ENCODE measurements at regions not wholly inside any gene's neighbourhood (a gene's known extent, or its start where the extent isn't known, plus 50 kb on each side); places are given as distances from the start of the nearest gene placed in this dataset.

- Histone ChIP-seq H3K9ac (ENCODE audit: low read depth, low read length) (no peak overlapping the region), H3K36me3 (ENCODE audit: insufficient read depth, low read length) (no peaks in the 10 kb centered on the region), H3K27me3 (ENCODE audit: insufficient read depth, low read length) (no peaks in the 10 kb centered on the region), H3K9me3 (ENCODE audit: insufficient read depth, low read depth, low read length) (no peaks in the 10 kb centered on the region), H3K27ac (ENCODE audit: low read depth, low read length) (no peak overlapping the region), H3K4me1 (ENCODE audit: insufficient read depth, low read length) (no peaks in the 10 kb centered on the region), H3K4me3 (ENCODE audit: low read length) (no peak overlapping the region)
- 86% methylated on average over 1 of the region's 1 CpG for WGBS
Measured at GRCh38 chr6:114739656-114740055, 396.8 kb upstream of the HS3ST5 start.

- Histone ChIP-seq H3K4me1 (ENCODE audit: insufficient read depth, low read length) (no peaks in the 10 kb centered on the region), H3K9ac (ENCODE audit: low read depth, low read length) (no peak overlapping the region), H3K36me3 (ENCODE audit: insufficient read depth, low read length) (no peaks in the 10 kb centered on the region), H3K27ac (ENCODE audit: low read depth, low read length) (no peak overlapping the region), H3K27me3 (ENCODE audit: insufficient read depth, low read length) (no peaks in the 10 kb centered on the region), H3K9me3 (ENCODE audit: insufficient read depth, low read depth, low read length) (no peaks in the 10 kb centered on the region), H3K4me3 (ENCODE audit: low read length) (no peak overlapping the region)
- WGBS, result 90% methylated on average over 5 of the region's 5 CpGs
Measured at GRCh38 chr6:114735025-114735735, 392.4 kb upstream of the HS3ST5 start.

- Histone ChIP-seq H3K9ac (ENCODE audit: low read depth, low read length) (no peak overlapping the region), H3K9me3 (ENCODE audit: insufficient read depth, low read depth, low read length) (no peaks in the 10 kb centered on the region), H3K4me3 (ENCODE audit: low read length) (no peak overlapping the region), H3K27me3 (ENCODE audit: insufficient read depth, low read length) (no peaks in the 10 kb centered on the region), H3K36me3 (ENCODE audit: insufficient read depth, low read length) (no peaks in the 10 kb centered on the region), H3K4me1 (ENCODE audit: insufficient read depth, low read length) (no peaks in the 10 kb centered on the region), H3K27ac (ENCODE audit: low read depth, low read length) (no peak overlapping the region)
- WGBS, result no CpG with 5 or more reads among the region's 1 CpG
Measured at GRCh38 chr6:114733596-114733995, 390.8 kb upstream of the HS3ST5 start.

GRCh38 chr6:114718716-114719270, 376.0 kb upstream of the HS3ST5 start:
- H3K4me3 ChIP-seq (ENCODE audit: low read length), result no peak overlapping the region
- H3K27ac ChIP-seq (ENCODE audit: low read depth, low read length), result no peak overlapping the region
- no peaks in the 10 kb centered on the region for H3K27me3 ChIP-seq (ENCODE audit: insufficient read depth, low read length)
- WGBS, result 90% methylated on average over 2 of the region's 2 CpGs
- H3K9ac ChIP-seq (ENCODE audit: low read depth, low read length), result no peak overlapping the region
- H3K4me1 ChIP-seq (ENCODE audit: insufficient read depth, low read length), result no peaks in the 10 kb centered on the region
- H3K9me3 ChIP-seq (ENCODE audit: insufficient read depth, low read depth, low read length), result no peaks in the 10 kb centered on the region
- no peaks in the 10 kb centered on the region for H3K36me3 ChIP-seq (ENCODE audit: insufficient read depth, low read length)

GRCh38 chr6:114718186-114718585, 375.4 kb upstream of the HS3ST5 start:
- H3K27ac ChIP-seq (ENCODE audit: low read depth, low read length), result no peak overlapping the region

GRCh38 chr6:114714836-114715507, 372.1 kb upstream of the HS3ST5 start:
- Histone ChIP-seq H3K9me3 (ENCODE audit: insufficient read depth, low read depth, low read length) (no peaks in the 10 kb centered on the region), H3K4me3 (ENCODE audit: low read length) (no peak overlapping the region), H3K36me3 (ENCODE audit: insufficient read depth, low read length) (no peaks in the 10 kb centered on the region), H3K9ac (ENCODE audit: low read depth, low read length) (no peak overlapping the region), H3K27me3 (ENCODE audit: insufficient read depth, low read length) (no peaks in the 10 kb centered on the region), H3K27ac (ENCODE audit: low read depth, low read length) (no peak overlapping the region), H3K4me1 (ENCODE audit: insufficient read depth, low read length) (no peaks in the 10 kb centered on the region)
- 92% methylated on average over 3 of the region's 3 CpGs for WGBS

More at GRCh38 chr6:114718186-114718585, 375.4 kb upstream of the HS3ST5 start:
- no peak overlapping the region for H3K9ac ChIP-seq (ENCODE audit: low read depth, low read length)
- WGBS, result 75% methylated on average over 3 of the region's 3 CpGs
- no peaks in the 10 kb centered on the region for H3K9me3 ChIP-seq (ENCODE audit: insufficient read depth, low read depth, low read length)
- H3K4me1 ChIP-seq (ENCODE audit: insufficient read depth, low read length), result no peaks in the 10 kb centered on the region
- no peak overlapping the region for H3K4me3 ChIP-seq (ENCODE audit: low read length)
- H3K36me3 ChIP-seq (ENCODE audit: insufficient read depth, low read length), result no peaks in the 10 kb centered on the region
- no peaks in the 10 kb centered on the region for H3K27me3 ChIP-seq (ENCODE audit: insufficient read depth, low read length)

- H3K36me3 ChIP-seq (ENCODE audit: insufficient read depth, low read length), result no peaks in the 10 kb centered on the region
- H3K27me3 ChIP-seq (ENCODE audit: insufficient read depth, low read length), result no peaks in the 10 kb centered on the region
- WGBS, result 94% methylated on average over 1 of the region's 2 CpGs
- H3K4me1 ChIP-seq (ENCODE audit: insufficient read depth, low read length), result no peaks in the 10 kb centered on the region
- H3K9ac ChIP-seq (ENCODE audit: low read depth, low read length), result no peak overlapping the region
- H3K4me3 ChIP-seq (ENCODE audit: low read length), result no peak overlapping the region
- no peak overlapping the region for H3K27ac ChIP-seq (ENCODE audit: low read depth, low read length)
- no peaks in the 10 kb centered on the region for H3K9me3 ChIP-seq (ENCODE audit: insufficient read depth, low read depth, low read length)
Measured at GRCh38 chr6:114713690-114714089, 370.9 kb upstream of the HS3ST5 start.

GRCh38 chr6:114712129-114712662, 369.4 kb upstream of the HS3ST5 start:
- Histone ChIP-seq H3K27ac (ENCODE audit: low read depth, low read length) (no peak overlapping the region), H3K4me1 (ENCODE audit: insufficient read depth, low read length) (peaks cover 5% of the 10 kb centered on the region; the same call in 1 of the 2 replicates), H3K9ac (ENCODE audit: low read depth, low read length) (no peak overlapping the region), H3K27me3 (ENCODE audit: insufficient read depth, low read length) (no peaks in the 10 kb centered on the region), H3K36me3 (ENCODE audit: insufficient read depth, low read length) (no peaks in the 10 kb centered on the region), H3K4me3 (ENCODE audit: low read length) (no peak overlapping the region), H3K9me3 (ENCODE audit: insufficient read depth, low read depth, low read length) (no peaks in the 10 kb centered on the region)
- 96% methylated on average over 1 of the region's 1 CpG for WGBS

GRCh38 chr6:114707081-114707620, 364.3 kb upstream of the HS3ST5 start:
- WGBS, result 64% methylated on average over 5 of the region's 5 CpGs

GRCh38 chr6:114690625-114691024, 347.8 kb upstream of the HS3ST5 start:
- no peak overlapping the region for H3K4me3 ChIP-seq (ENCODE audit: low read length)
- no peak overlapping the region for H3K9ac ChIP-seq (ENCODE audit: low read depth, low read length)
- H3K27me3 ChIP-seq (ENCODE audit: insufficient read depth, low read length), result no peaks in the 10 kb centered on the region
- peaks cover 3% of the 10 kb centered on the region; the same call in 1 of the 2 replicates for H3K4me1 ChIP-seq (ENCODE audit: insufficient read depth, low read length)
- no peak overlapping the region for H3K27ac ChIP-seq (ENCODE audit: low read depth, low read length)
- no peaks in the 10 kb centered on the region for H3K36me3 ChIP-seq (ENCODE audit: insufficient read depth, low read length)
- H3K9me3 ChIP-seq (ENCODE audit: insufficient read depth, low read depth, low read length), result no peaks in the 10 kb centered on the region
- 93% methylated on average over 4 of the region's 4 CpGs for WGBS

More at GRCh38 chr6:114707081-114707620, 364.3 kb upstream of the HS3ST5 start:
- H3K4me3 ChIP-seq (ENCODE audit: low read length), result no peak overlapping the region
- H3K27me3 ChIP-seq (ENCODE audit: insufficient read depth, low read length), result no peaks in the 10 kb centered on the region
- H3K27ac ChIP-seq (ENCODE audit: low read depth, low read length), result no peak overlapping the region
- no peak overlapping the region for H3K9ac ChIP-seq (ENCODE audit: low read depth, low read length)
- H3K9me3 ChIP-seq (ENCODE audit: insufficient read depth, low read depth, low read length), result no peaks in the 10 kb centered on the region
- H3K4me1 ChIP-seq (ENCODE audit: insufficient read depth, low read length), result peaks cover 9% of the 10 kb centered on the region; the same call in 1 of the 2 replicates
- no peaks in the 10 kb centered on the region for H3K36me3 ChIP-seq (ENCODE audit: insufficient read depth, low read length)

- Histone ChIP-seq H3K27me3 (ENCODE audit: insufficient read depth, low read length) (no peaks in the 10 kb centered on the region), H3K9me3 (ENCODE audit: insufficient read depth, low read depth, low read length) (peaks cover 9% of the 10 kb centered on the region; the same call in 1 of the 2 replicates), H3K27ac (ENCODE audit: low read depth, low read length) (no peak overlapping the region), H3K9ac (ENCODE audit: low read depth, low read length) (no peak overlapping the region), H3K36me3 (ENCODE audit: insufficient read depth, low read length) (no peaks in the 10 kb centered on the region), H3K4me3 (ENCODE audit: low read length) (no peak overlapping the region), H3K4me1 (ENCODE audit: insufficient read depth, low read length) (no peaks in the 10 kb centered on the region)
- 98% methylated on average over 2 of the region's 2 CpGs for WGBS
Measured at GRCh38 chr6:114659513-114659912, 316.7 kb upstream of the HS3ST5 start.
